B cell (primary cell): ENCODE measurements at regions not wholly inside any gene's neighbourhood (a gene's known extent, or its start where the extent isn't known, plus 50 kb on each side); places are given as distances from the start of the nearest gene placed in this dataset.

Source experiments
- ATAC-seq: fragments of 200-7000 bp; cut with Tn5 transposase; one replicate; pipeline ENCODE4 v1.10.0; 2021; ENCODE audit warnings: low read depth, mild to moderate bottlenecking, moderate number of reproducible peaks, moderate library complexity
- CTCF ChIA-PET: fragments of 350-600 bp; sonication (Branson Sonifier 250); formaldehyde crosslinking; loops from one replicate; lab custom pipeline; 2021; ENCODE audit warnings: antibody characterized with exemption, inconsistent platforms; lab: Charles Lee
- POLR2A ChIA-PET: fragments of 350-600 bp; sonication (Branson Sonifier 250); formaldehyde crosslinking; loops from one replicate; lab custom pipeline; 2021; ENCODE audit warnings: antibody characterized with exemption; lab: Charles Lee
- DNase-seq: peaks from one replicate; pipeline ENCODE4 v3.0.0; 2013
- H2AFZ ChIP-seq: 2 replicates; pipeline ENCODE4 v1.6.1; 2012; ENCODE audit warnings: mild to moderate bottlenecking, low read depth, low read length; ENCODE audit not compliant: insufficient read depth, poor library complexity, severe bottlenecking
- H3K27ac ChIP-seq, 2 donors: 1 replicate in 1 of 2; 2 replicates in 1 of 2; pipeline ENCODE4 v1.5.1; 2012 to 2013; ENCODE audit warnings: low read length in 2 of 2, mild to moderate bottlenecking in 2 of 2, moderate library complexity in 1 of 2
- H3K27me3 ChIP-seq, 4 experiments: fragments of 200-600 bp in 1 of 4; sonication (generic) in 1 of 4; replicated peaks in 1 of 4; 1 replicate in 2 of 4; 2 replicates in 2 of 4; pipeline versions ENCODE4 v1.6.1 to v1.7.0; 2013 to 2016; ENCODE audit warnings: low read length in 3 of 4, mild to moderate bottlenecking in 2 of 4, mixed read lengths in 1 of 4, moderate library complexity in 1 of 4; ENCODE audit not compliant: insufficient read depth in 4 of 4, control insufficient read depth in 3 of 4; ENCODE audit errors: control extremely low read depth in 1 of 4
- H3K36me3 ChIP-seq, 2 experiments: replicated peaks in 1 of 2; 1 replicate in 1 of 2; 2 replicates in 1 of 2; pipeline versions ENCODE4 v1.6.1 to v1.7.1; 2013; ENCODE audit warnings: low read length in 1 of 2; ENCODE audit not compliant: insufficient read depth in 2 of 2, control insufficient read depth in 1 of 2; ENCODE audit errors: control extremely low read depth in 1 of 2, extremely low read depth in 1 of 2
- H3K4me1 ChIP-seq, 2 donors: fragments of 200-600 bp in 1 of 2; sonication (generic) in 1 of 2; 1 replicate in 1 of 2; 2 replicates in 1 of 2; pipeline versions ENCODE4 v1.5.1 to v1.6.1; 2013 to 2017; ENCODE audit warnings: low read length in 2 of 2; ENCODE audit not compliant: control insufficient read depth in 2 of 2, insufficient read depth in 2 of 2
- H3K4me2 ChIP-seq: replicated peaks from 2 replicates; pipeline ENCODE3; 2012; ENCODE audit warnings: mild to moderate bottlenecking, low read depth, low read length; ENCODE audit not compliant: poor library complexity, severe bottlenecking
- H3K4me3 ChIP-seq, 5 experiments: fragments of 200-600 bp in 1 of 5; sonication (generic) in 1 of 5; 1 replicate in 3 of 5; 2 replicates in 2 of 5; pipeline versions ENCODE4 v1.5.1 to v1.7.0; 2011 to 2016; ENCODE audit warnings: low read length in 4 of 5, mild to moderate bottlenecking in 4 of 5, low read depth in 2 of 5, control low read depth in 1 of 5, moderate library complexity in 1 of 5; ENCODE audit not compliant: insufficient read depth in 1 of 5; ENCODE audit errors: control extremely low read depth in 1 of 5, extremely low read depth in 1 of 5
- H3K79me2 ChIP-seq: fragments of 200-600 bp; sonication (generic); one replicate; pipeline ENCODE4 v1.6.0; 2016; ENCODE audit warnings: low read length; ENCODE audit not compliant: control insufficient read depth, insufficient read depth
- H3K9ac ChIP-seq: fragments of 200-600 bp; sonication (generic); 2 replicates; pipeline ENCODE4 v1.6.1; 2017; ENCODE audit warnings: mild to moderate bottlenecking, low read length, moderate library complexity
- H3K9me3 ChIP-seq, 3 donors: one replicate each; pipeline versions ENCODE4 v1.6.1 to v1.7.1; 2013; ENCODE audit warnings: low read length in 2 of 3; ENCODE audit not compliant: control insufficient read depth in 2 of 3, insufficient read depth in 1 of 3; ENCODE audit errors: control extremely low read depth in 1 of 3
- H4K20me1 ChIP-seq: 2 replicates; pipeline ENCODE4 v1.6.0; 2012; ENCODE audit warnings: mild to moderate bottlenecking, low read length; ENCODE audit not compliant: insufficient read depth, control insufficient read depth, poor library complexity, severe bottlenecking
- H3K27ac Mint-ChIP-seq: one replicate; pipeline ENCODE4 v1.8.0; 2021; ENCODE audit warnings: mixed read lengths
- H3K27me3 Mint-ChIP-seq: one replicate; pipeline ENCODE4 v1.8.0; 2021; ENCODE audit warnings: mixed read lengths
- H3K4me1 Mint-ChIP-seq: one replicate; pipeline ENCODE4 v1.8.0; 2021; ENCODE audit warnings: mixed read lengths
- H3K4me3 Mint-ChIP-seq: one replicate; pipeline ENCODE4 v1.8.0; 2021; ENCODE audit warnings: mixed read lengths
- H3K9me3 Mint-ChIP-seq: one replicate; pipeline ENCODE4 v1.8.0; 2022; ENCODE audit warnings: mixed read lengths; ENCODE audit not compliant: insufficient read depth
- CTCF ChIP-seq: fragments of 200-600 bp; IDR thresholded peaks from one replicate; pipeline ENCODE4 v1.8.0; 2022; ENCODE audit warnings: antibody characterized with exemption, mild to moderate bottlenecking
- EZH2 ChIP-seq: IDR thresholded peaks from 2 replicates; pipeline ENCODE4 v1.6.1; 2012; ENCODE audit warnings: borderline replicate concordance, low read depth, mild to moderate bottlenecking, moderate library complexity, low read length; ENCODE audit not compliant: insufficient read depth, poor library complexity, severe bottlenecking
- WGBS: methylation state at CpG from one replicate; pipeline ENCODE4 v1.1.5; 2013; ENCODE audit warnings: missing lambda C conversion rate; ENCODE audit not compliant: insufficient coverage; 5-methylcytosine and 5-hydroxymethylcytosine counted together
- intact Hi-C: fragments of 100-400 bp; cut with micrococcal nuclease; formaldehyde crosslinking; loops from one replicate; pipeline ENCODE4 v1.10.0; 2022

GRCh38 chr19:30780032-30780431, 407.8 kb downstream of the ZNF536 start:
- no peak overlapping the region for H3K27ac ChIP-seq
- no peak overlapping the region for H3K4me3 ChIP-seq
- ChIA-PET CTCF (no interaction called here), POLR2A (no interaction called here)
- no peak for TF ChIP-seq CTCF
- no peak for TF ChIP-seq EZH2
- peaks cover 0 to 8% (median 0%) of the 10 kb centered on the region in 3 donors for H3K9me3 ChIP-seq
- no peaks in the 10 kb centered on the region for H3K36me3 ChIP-seq
- no peak overlapping the region for H2AFZ ChIP-seq
- Mint-ChIP-seq H3K9me3 (no peaks in the 10 kb centered on the region), H3K27ac (no peak overlapping the region), H3K4me3 (no peak overlapping the region), H3K27me3 (no peaks in the 10 kb centered on the region), H3K4me1 (no peaks in the 10 kb centered on the region)
- H4K20me1 ChIP-seq = no peaks in the 10 kb centered on the region
- no peaks in the 10 kb centered on the region for H3K4me1 ChIP-seq
- no peaks in the 10 kb centered on the region for H3K79me2 ChIP-seq
- ATAC-seq = no peak
- H3K4me2 ChIP-seq = no peak overlapping the region
- H3K27me3 ChIP-seq = no peaks in the 10 kb centered on the region
- no peak overlapping the region for H3K9ac ChIP-seq
- intact Hi-C loops = loop anchor here (10.0 kb wide), 1 partner anchor 1795 kb away; no protein-coding TSS in a partner anchor
- WGBS = 47% methylated on average over 2 of the region's 6 CpGs
- no peak for DNase-seq

GRCh38 chr19:30778961-30779715, 407.0 kb downstream of the ZNF536 start:
- ATAC-seq = no peak
- Histone ChIP-seq H3K4me3 (no peak overlapping the region), H3K27ac (no peak overlapping the region), H3K9ac (no peak overlapping the region), H3K27me3 (no peaks in the 10 kb centered on the region), H3K36me3 (no peaks in the 10 kb centered on the region), H3K79me2 (no peaks in the 10 kb centered on the region), H3K9me3 (peaks cover 0 to 8% (median 0%) of the 10 kb centered on the region in 3 donors), H3K4me2 (no peak overlapping the region), H2AFZ (no peak overlapping the region), H3K4me1 (no peaks in the 10 kb centered on the region), H4K20me1 (no peaks in the 10 kb centered on the region)
- Mint-ChIP-seq H3K9me3 (no peaks in the 10 kb centered on the region), H3K27ac (no peak overlapping the region), H3K4me3 (no peak overlapping the region), H3K27me3 (no peaks in the 10 kb centered on the region), H3K4me1 (no peaks in the 10 kb centered on the region)
- ChIA-PET POLR2A (no interaction called here), CTCF (no interaction called here)
- intact Hi-C loops = no loop called here
- no peak for TF ChIP-seq CTCF
- no peak for TF ChIP-seq EZH2
- DNase-seq = no peak
- 88% methylated on average over 12 of the region's 14 CpGs for WGBS
